Transverse colon (tissue), 4 donors: ENCODE measurements at regions not wholly inside any gene's neighbourhood (a gene's known extent, or its start where the extent isn't known, plus 50 kb on each side); places are given as distances from the start of the nearest gene placed in this dataset.

Experiments used
- DNase-seq: peaks from one replicate; pipeline ENCODE4 v3.0.0-alpha.2; 2019
- H3K27ac ChIP-seq, 4 donors: fragments of 200-600 bp; sonication (generic); 2 replicates each; pipeline ENCODE4 v1.5.1; 2016 to 2018; ENCODE audit warnings: inconsistent platforms in 4 of 4
- H3K27me3 ChIP-seq: fragments of 200-600 bp; sonication (generic); 2 replicates; pipeline ENCODE4 v1.5.1; 2017; ENCODE audit warnings: inconsistent platforms
- H3K36me3 ChIP-seq, 4 donors: fragments of 200-600 bp; sonication (generic); 2 replicates each; pipeline ENCODE4 v1.5.1; 2017 to 2019; ENCODE audit warnings: inconsistent platforms in 4 of 4
- H3K4me1 ChIP-seq, 4 donors: fragments of 200-600 bp; sonication (generic); 2 replicates each; pipeline ENCODE4 v1.5.1; 2017 to 2020; ENCODE audit warnings: inconsistent platforms in 4 of 4
- H3K4me3 ChIP-seq, 4 donors: fragments of 200-600 bp; sonication (generic); 1 replicate in 1 of 4; 2 replicates in 3 of 4; pipeline versions ENCODE4 v1.5.1 to v1.6.1; 2017 to 2019; ENCODE audit warnings: inconsistent platforms in 4 of 4
- H3K9me3 ChIP-seq, 2 donors: fragments of 200-600 bp; sonication (generic); 2 replicates each; pipeline ENCODE4 v1.5.1; 2017 to 2019; ENCODE audit warnings: inconsistent platforms in 2 of 2
- EP300 ChIP-seq: sonication (generic); formaldehyde crosslinking; IDR thresholded peaks from one replicate; pipeline ENCODE4 v1.6.1; 2017; ENCODE audit warnings: antibody characterized with exemption, low read depth
- POLR2A ChIP-seq: fragments of 450-650 bp; IDR thresholded peaks from one replicate; pipeline ENCODE4 v1.6.1; 2016; ENCODE audit warnings: antibody characterized with exemption, mild to moderate bottlenecking, moderate library complexity
- POLR2AphosphoS5 ChIP-seq, 3 donors: sonication (generic); formaldehyde crosslinking; IDR thresholded peaks; one replicate each; pipeline ENCODE4 v1.6.1; 2016; ENCODE audit warnings: antibody characterized with exemption in 3 of 3
- WGBS, 2 donors: methylation state at CpG; one replicate each; pipeline ENCODE4 v1.1.5; 2018; ENCODE audit warnings: low coverage in 1 of 2; 5-methylcytosine and 5-hydroxymethylcytosine counted together
- in situ Hi-C, 4 donors: fragments of 200-750 bp; cut with MboI; loops; one replicate each; pipeline versions ENCODE4 v1.15.0 to v1.15.1; 2017; ENCODE audit warnings: low sequenced_read_pairs in 3 of 4, low pct_ligation_motif_present in 1 of 4, low pct_unique_long_range_greater_than_20kb in 1 of 4
- intact Hi-C: fragments of 100-400 bp; cut with DNase I; formaldehyde crosslinking; loops from one replicate; pipeline ENCODE4 v1.15.1; 2023; ENCODE audit warnings: low total_unique reads
- TF ChIP-seq, protein P1 (sequence below), 5 experiments: fragments of 200-600 bp in 3 of 5; fragments of 450-650 bp in 2 of 5; sonication (generic) in 3 of 5; IDR thresholded peaks; 1 replicate in 2 of 5; 2 replicates in 3 of 5; pipeline ENCODE4 v1.5.1; 2016 to 2017; ENCODE audit warnings: antibody characterized with exemption in 5 of 5, inconsistent platforms in 3 of 5, mild to moderate bottlenecking in 2 of 5, moderate library complexity in 1 of 5

DNA sequence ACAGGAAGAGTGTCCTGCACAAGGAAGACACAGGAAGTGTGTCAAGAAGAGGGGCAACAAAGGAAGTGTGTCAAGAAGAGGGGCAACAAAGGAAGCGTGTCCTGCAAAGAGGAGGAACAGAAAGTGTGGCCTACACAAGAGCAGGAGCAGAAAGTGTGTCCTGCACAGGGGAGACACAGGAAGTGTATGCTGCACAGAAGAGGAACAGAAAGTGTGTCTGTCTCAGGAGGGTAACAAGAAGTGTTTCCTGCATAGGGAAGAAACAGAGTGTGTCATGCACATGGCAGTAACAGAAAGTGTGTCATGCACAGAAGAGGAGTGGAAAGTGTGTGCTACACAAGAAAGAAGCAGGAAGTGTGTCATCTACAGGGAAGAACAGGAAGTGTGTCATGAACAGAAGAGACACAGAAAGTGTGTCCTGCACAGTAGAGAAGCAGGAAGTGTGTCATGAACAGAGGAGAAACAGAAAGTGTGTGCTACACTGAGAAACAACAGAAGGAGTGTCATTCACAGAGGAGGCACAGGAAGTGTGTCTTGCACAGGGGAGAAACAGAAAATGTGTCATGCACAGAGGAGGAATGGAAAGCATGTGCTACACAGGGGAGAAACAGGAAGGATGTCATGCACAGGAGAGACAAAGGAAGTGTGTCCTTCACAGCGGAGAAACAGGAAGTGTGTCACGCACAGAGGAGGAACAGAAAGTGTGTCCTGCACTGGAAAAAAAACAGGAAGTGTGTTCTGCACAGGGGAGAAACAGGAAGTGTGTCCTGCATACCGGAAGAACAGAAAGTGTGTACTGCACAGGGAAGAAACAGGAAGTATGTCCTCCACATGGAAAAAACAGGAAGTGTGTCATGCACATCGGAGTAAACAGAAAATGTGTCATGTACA is 526.4 kb upstream of the PRKX start:
- Histone ChIP-seq H3K36me3 (no peaks in the 10 kb centered on the region), H3K9me3 (no peaks in the 10 kb centered on the region), H3K4me1 (no peaks in the 10 kb centered on the region), H3K27me3 (no peaks in the 10 kb centered on the region), H3K4me3 (no peak overlapping the region), H3K27ac (no peak overlapping the region)
- in situ Hi-C loops = no loop called here
- no peak for TF ChIP-seq POLR2AphosphoS5 (IDR thresholded peaks at IDR 0.05)
- TF ChIP-seq EP300 = no peak
- TF ChIP-seq, protein P1, sequence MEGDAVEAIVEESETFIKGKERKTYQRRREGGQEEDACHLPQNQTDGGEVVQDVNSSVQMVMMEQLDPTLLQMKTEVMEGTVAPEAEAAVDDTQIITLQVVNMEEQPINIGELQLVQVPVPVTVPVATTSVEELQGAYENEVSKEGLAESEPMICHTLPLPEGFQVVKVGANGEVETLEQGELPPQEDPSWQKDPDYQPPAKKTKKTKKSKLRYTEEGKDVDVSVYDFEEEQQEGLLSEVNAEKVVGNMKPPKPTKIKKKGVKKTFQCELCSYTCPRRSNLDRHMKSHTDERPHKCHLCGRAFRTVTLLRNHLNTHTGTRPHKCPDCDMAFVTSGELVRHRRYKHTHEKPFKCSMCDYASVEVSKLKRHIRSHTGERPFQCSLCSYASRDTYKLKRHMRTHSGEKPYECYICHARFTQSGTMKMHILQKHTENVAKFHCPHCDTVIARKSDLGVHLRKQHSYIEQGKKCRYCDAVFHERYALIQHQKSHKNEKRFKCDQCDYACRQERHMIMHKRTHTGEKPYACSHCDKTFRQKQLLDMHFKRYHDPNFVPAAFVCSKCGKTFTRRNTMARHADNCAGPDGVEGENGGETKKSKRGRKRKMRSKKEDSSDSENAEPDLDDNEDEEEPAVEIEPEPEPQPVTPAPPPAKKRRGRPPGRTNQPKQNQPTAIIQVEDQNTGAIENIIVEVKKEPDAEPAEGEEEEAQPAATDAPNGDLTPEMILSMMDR (IDR thresholded peaks at IDR 0.05) = no peak
- TF ChIP-seq POLR2A = no peak
- intact Hi-C loops = no loop called here
- no peak for DNase-seq
- 67% methylated on average over 5 of the region's 5 CpGs; no CpG with 5 or more reads in 1 of the 2 donors for WGBS, 2 donors

DNA sequence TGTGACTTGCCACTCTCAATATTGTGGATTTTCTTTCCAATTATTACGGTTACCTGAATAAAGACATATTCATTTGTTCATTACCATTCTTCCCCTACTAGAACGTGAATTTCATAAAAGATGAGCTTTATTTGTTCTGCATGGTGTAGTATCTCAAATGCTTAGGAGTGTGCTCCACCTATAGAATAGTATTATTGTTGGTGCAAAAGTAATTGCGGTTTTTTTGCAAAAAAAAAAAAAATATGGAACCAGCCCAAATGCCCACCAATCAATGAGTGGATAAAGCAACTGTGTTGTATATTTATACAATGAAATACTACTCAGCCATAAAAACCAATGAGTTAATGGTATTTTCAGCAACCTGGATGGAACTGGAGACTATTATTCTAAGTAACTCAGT is 525.5 kb upstream of the PRKX start:
- H3K4me1 ChIP-seq = no peaks in the 10 kb centered on the region
- H3K36me3 ChIP-seq = no peaks in the 10 kb centered on the region
- DNase-seq = no peak

DNA sequence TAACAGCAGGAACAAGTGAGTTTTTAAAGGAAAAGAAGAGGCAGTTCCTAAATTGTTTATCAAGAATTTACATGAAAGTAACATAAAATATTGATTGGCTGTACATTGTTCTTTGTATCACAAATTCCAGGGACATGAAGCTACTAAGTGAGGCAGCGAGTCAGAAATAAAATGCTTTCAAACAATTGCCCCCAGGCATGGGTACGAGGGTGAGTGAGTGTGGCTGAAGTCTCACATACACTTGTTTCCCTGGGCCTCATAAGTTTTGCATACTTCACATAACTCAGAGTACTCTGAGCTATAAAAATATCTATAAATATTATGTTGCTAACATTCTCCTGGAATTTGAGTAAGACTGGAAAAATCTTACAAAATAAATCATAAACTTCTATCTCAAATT is 511.6 kb upstream of the PRKX start:
- in situ Hi-C loops = no loop called here
- Histone ChIP-seq H3K27me3 (no peaks in the 10 kb centered on the region), H3K27ac (no peak overlapping the region), H3K9me3 (no peaks in the 10 kb centered on the region), H3K4me1 (no peaks in the 10 kb centered on the region), H3K36me3 (no peaks in the 10 kb centered on the region), H3K4me3 (no peak overlapping the region)
- DNase-seq = no peak
- intact Hi-C loops = no loop called here
- WGBS, 2 donors = 33 to 57% methylated on average over 1 to 2 of the region's 2 CpGs
- TF ChIP-seq POLR2AphosphoS5 (IDR thresholded peaks at IDR 0.05) (no peak), POLR2A (no peak), EP300 (no peak)
- TF ChIP-seq, protein P1 (IDR thresholded peaks at IDR 0.05) = no peak

More for the DNA sequence above, 525.5 kb upstream of the PRKX start:
- H3K4me3 ChIP-seq = no peak overlapping the region
- TF ChIP-seq EP300 (no peak), POLR2AphosphoS5 (IDR thresholded peaks at IDR 0.05) (no peak), POLR2A (no peak)
- TF ChIP-seq, protein P1 (IDR thresholded peaks at IDR 0.05) = no peak
- H3K9me3 ChIP-seq = no peaks in the 10 kb centered on the region
- in situ Hi-C loops (no loop called here), intact Hi-C loops (no loop called here)
- no peaks in the 10 kb centered on the region for H3K27me3 ChIP-seq
- WGBS, 2 donors = 75% methylated on average over 3 of the region's 3 CpGs; no CpG with 5 or more reads in 1 of the 2 donors
- no peak overlapping the region for H3K27ac ChIP-seq

DNA sequence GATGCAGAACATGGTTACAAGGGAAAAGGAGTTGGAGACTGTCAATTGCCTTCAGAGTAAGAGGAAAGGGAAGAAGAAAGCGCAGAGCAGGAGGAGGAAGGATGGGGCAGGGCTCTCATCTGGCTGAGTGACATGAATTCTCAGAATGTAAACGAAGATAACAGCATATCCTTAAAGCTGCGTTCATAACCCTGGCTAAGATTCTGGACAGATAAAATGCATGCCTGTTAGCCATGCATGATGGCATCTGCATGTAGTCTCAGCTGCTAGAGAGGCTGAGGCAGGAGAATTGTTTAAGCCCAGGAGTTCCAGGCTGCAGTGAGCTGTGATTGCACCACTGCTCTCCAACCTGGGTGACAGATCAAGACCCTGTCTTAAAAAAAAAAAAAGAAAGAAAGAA is 493.5 kb upstream of the PRKX start:
- no peaks in the 10 kb centered on the region for H3K9me3 ChIP-seq
- H3K4me3 ChIP-seq = no peak overlapping the region
- in situ Hi-C loops = no loop called here
- TF ChIP-seq, protein P1 (IDR thresholded peaks at IDR 0.05) = no peak
- TF ChIP-seq POLR2AphosphoS5 (IDR thresholded peaks at IDR 0.05) (no peak), POLR2A (no peak), EP300 (no peak)
- no peak for DNase-seq
- WGBS, 2 donors = 23% methylated on average over 3 of the region's 3 CpGs; no CpG with 5 or more reads in 1 of the 2 donors
- H3K4me1 ChIP-seq = no peaks in the 10 kb centered on the region
- intact Hi-C loops = no loop called here
- no peaks in the 10 kb centered on the region for H3K27me3 ChIP-seq
- H3K27ac ChIP-seq = no peak overlapping the region
- no peaks in the 10 kb centered on the region for H3K36me3 ChIP-seq
